GM13977 (cell line): ENCODE measurements at regions not wholly inside any gene's neighbourhood (a gene's known extent, or its start where the extent isn't known, plus 50 kb on each side); places are given as distances from the start of the nearest gene placed in this dataset.

ENCODE experiments used
- DNase-seq: peaks from one replicate; pipeline ENCODE4 v3.0.0; 2012; ENCODE audit warnings: low spot score
- CTCF ChIP-seq: IDR thresholded peaks from 2 replicates; pipeline ENCODE4 v1.5.1; 2012; ENCODE audit warnings: mild to moderate bottlenecking, control low read depth; ENCODE audit not compliant: insufficient read depth; ENCODE audit errors: extremely low read depth, missing control alignments
- in situ Hi-C: fragments of 300-500 bp; cut with MboI; formaldehyde crosslinking; loops from one replicate; pipeline ENCODE4 v1.12.0; 2022; ENCODE audit warnings: low sequenced_read_pairs, low pct_unique_long_range_greater_than_20kb, mixed read lengths, inconsistent platforms; ENCODE audit not compliant: unreplicated experiment

- no peak for TF ChIP-seq CTCF
- DNase-seq = no peak
- in situ Hi-C loops = no loop called here
Measured at GRCh38 chr7:53500076-53500475, 464.6 kb downstream of the POM121L12 start.

- no peak for DNase-seq
- in situ Hi-C loops = no loop called here
- TF ChIP-seq CTCF = no peak
Measured at GRCh38 chr7:53504914-53505313, 469.5 kb downstream of the POM121L12 start.

- no peak for DNase-seq
- in situ Hi-C loops = no loop called here
- no peak for TF ChIP-seq CTCF
Measured at GRCh38 chr7:53518319-53518718, 482.9 kb downstream of the POM121L12 start.

GRCh38 chr7:53520841-53521240 is 485.4 kb downstream of the POM121L12 start:
- DNase-seq = no peak
- in situ Hi-C loops = no loop called here
- TF ChIP-seq CTCF = no peak

GRCh38 chr7:53521638-53522184 is 486.3 kb downstream of the POM121L12 start:
- in situ Hi-C loops = no loop called here
- TF ChIP-seq CTCF = no peak
- no peak for DNase-seq

- TF ChIP-seq CTCF = no peak
- DNase-seq = no peak
- in situ Hi-C loops = no loop called here
Measured at GRCh38 chr7:53539558-53539957, 504.1 kb downstream of the POM121L12 start.

- no peak for DNase-seq
- no peak for TF ChIP-seq CTCF
- in situ Hi-C loops = no loop called here
Measured at GRCh38 chr7:53541475-53541874, 506.0 kb downstream of the POM121L12 start.
